ENCODE measurements at regions not wholly inside any gene's neighbourhood (a gene's known extent, or its start where the extent isn't known, plus 50 kb on each side); places are given as distances from the start of the nearest gene placed in this dataset.

DNA sequence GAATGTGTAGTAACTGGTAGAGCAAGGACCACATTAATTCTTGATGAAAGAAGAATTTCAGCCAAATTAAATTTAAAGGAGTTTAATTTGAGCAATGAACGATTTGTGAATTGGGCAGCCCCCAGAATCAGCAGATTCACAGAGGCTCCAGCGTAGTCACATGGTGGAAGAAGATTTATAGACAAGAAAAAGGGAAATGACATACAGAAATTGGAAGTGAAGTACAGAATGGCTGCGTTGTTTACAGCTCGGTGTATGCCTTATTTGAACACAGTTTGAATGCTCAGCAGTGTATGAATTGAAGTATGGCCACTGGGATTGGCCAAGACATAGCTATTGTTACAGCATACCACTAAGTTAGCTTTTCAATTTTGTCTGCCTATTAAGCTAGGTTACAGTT is 173.6 kb upstream of the ARG1 start:
- peaks cover under 1% of the 10 kb centered on the region for H3K27me3 Mint-ChIP-seq
- no peaks in the 10 kb centered on the region for H3K79me2 ChIP-seq (ENCODE audit: control insufficient read depth, insufficient read depth, low read length)
- H3K4me1 ChIP-seq (ENCODE audit: control insufficient read depth in 2 of 2, insufficient read depth in 2 of 2, low read length in 2 of 2), result no peaks in the 10 kb centered on the region
- WGBS (ENCODE audit: insufficient coverage), result 8% methylated on average over 2 of the region's 4 CpGs
- ATAC-seq (ENCODE audit: low read depth) (no peak), DNase-seq (no peak)
- no peak overlapping the region for H3K9ac ChIP-seq (ENCODE audit: low read length)
- no peak overlapping the region for H2AFZ ChIP-seq (ENCODE audit: insufficient read depth, low read depth, low read length, poor library complexity, severe bottlenecking)
- no peak overlapping the region for H3K4me2 ChIP-seq (replicated peaks; ENCODE audit: low read depth, low read length, poor library complexity, severe bottlenecking)
- peaks cover 7% of the 10 kb centered on the region for H3K4me1 Mint-ChIP-seq
- TF ChIP-seq, protein P1, sequence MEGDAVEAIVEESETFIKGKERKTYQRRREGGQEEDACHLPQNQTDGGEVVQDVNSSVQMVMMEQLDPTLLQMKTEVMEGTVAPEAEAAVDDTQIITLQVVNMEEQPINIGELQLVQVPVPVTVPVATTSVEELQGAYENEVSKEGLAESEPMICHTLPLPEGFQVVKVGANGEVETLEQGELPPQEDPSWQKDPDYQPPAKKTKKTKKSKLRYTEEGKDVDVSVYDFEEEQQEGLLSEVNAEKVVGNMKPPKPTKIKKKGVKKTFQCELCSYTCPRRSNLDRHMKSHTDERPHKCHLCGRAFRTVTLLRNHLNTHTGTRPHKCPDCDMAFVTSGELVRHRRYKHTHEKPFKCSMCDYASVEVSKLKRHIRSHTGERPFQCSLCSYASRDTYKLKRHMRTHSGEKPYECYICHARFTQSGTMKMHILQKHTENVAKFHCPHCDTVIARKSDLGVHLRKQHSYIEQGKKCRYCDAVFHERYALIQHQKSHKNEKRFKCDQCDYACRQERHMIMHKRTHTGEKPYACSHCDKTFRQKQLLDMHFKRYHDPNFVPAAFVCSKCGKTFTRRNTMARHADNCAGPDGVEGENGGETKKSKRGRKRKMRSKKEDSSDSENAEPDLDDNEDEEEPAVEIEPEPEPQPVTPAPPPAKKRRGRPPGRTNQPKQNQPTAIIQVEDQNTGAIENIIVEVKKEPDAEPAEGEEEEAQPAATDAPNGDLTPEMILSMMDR (IDR thresholded peaks at IDR 0.05), result no peak
- no peak for TF ChIP-seq EZH2 (IDR thresholded peaks at IDR 0.05; ENCODE audit: borderline replicate concordance, insufficient read depth, low read depth, low read length, poor library complexity, severe bottlenecking)
- CTCF ChIA-PET, result no interaction called here
- POLR2A ChIA-PET, result no interaction called here
- no peaks in the 10 kb centered on the region for H3K36me3 ChIP-seq (replicated peaks in 1 of 2; ENCODE audit: control extremely low read depth in 1 of 2, control insufficient read depth in 1 of 2, extremely low read depth in 1 of 2, insufficient read depth in 2 of 2, low read length in 1 of 2)
- H3K4me3 Mint-ChIP-seq, result no peak overlapping the region
- H4K20me1 ChIP-seq (ENCODE audit: control insufficient read depth, insufficient read depth, low read length, poor library complexity, severe bottlenecking), result no peaks in the 10 kb centered on the region
- no peaks in the 10 kb centered on the region for H3K9me3 Mint-ChIP-seq (ENCODE audit: insufficient read depth)
- no peaks in the 10 kb centered on the region for H3K27me3 ChIP-seq (replicated peaks in 1 of 4; ENCODE audit: control extremely low read depth in 1 of 4, control insufficient read depth in 3 of 4, insufficient read depth in 4 of 4, low read length in 3 of 4)
- no peak overlapping the region for H3K27ac ChIP-seq (ENCODE audit: low read length in 2 of 2)
- H3K9me3 ChIP-seq (ENCODE audit: control extremely low read depth in 1 of 3, control insufficient read depth in 2 of 3, insufficient read depth in 1 of 3, low read length in 2 of 3), result no peaks in the 10 kb centered on the region
- intact Hi-C loops (cut with micrococcal nuclease), result no loop called here
- H3K27ac Mint-ChIP-seq, result no peak overlapping the region
- no peak overlapping the region for H3K4me3 ChIP-seq (ENCODE audit: control extremely low read depth in 1 of 5, extremely low read depth in 1 of 5, insufficient read depth in 1 of 5, low read depth in 2 of 5, low read length in 4 of 5)

DNA sequence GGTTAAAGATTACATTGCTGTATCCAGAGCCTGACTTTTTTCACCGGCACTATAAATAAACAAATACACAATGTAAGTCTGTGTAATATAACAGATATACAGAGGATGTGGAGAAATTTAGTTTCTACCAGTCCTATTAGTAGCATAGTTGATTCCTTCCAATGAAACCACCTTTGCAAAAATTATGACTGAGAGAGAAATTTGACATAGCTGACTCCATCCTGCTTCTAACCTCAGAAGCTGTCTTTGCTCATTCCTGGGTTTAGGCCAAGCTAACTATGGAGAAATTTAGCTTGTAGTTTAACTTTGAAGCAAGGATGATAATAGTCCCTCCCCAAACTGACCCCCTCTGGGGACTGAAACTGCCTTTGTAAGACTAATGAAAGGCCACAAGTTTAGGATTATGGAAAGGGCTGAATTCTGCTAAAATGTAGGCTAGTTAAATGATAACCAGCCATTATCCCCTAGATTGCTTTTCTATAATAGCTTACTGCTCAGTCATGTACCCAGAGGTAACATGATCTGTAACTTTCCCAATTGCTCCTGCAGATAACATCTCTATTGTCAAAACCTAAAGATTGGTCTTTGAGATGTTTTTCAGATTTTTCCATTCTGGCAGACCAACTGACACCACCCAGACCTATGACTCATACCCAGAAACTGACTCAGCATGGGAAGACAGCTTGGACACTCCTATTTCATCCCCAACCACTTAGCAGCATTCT is 172.8 kb upstream of the ARG1 start:
- H3K27me3 Mint-ChIP-seq, result peaks cover 5% of the 10 kb centered on the region
- ChIA-PET POLR2A (no interaction called here), CTCF (no interaction called here)
- H3K27me3 ChIP-seq (replicated peaks in 1 of 4; ENCODE audit: control extremely low read depth in 1 of 4, control insufficient read depth in 3 of 4, insufficient read depth in 4 of 4, low read length in 3 of 4), result no peaks in the 10 kb centered on the region
- no peak overlapping the region for H3K9ac ChIP-seq (ENCODE audit: low read length)
- H3K4me2 ChIP-seq (replicated peaks; ENCODE audit: low read depth, low read length, poor library complexity, severe bottlenecking), result no peak overlapping the region
- no peak for DNase-seq
- H2AFZ ChIP-seq (ENCODE audit: insufficient read depth, low read depth, low read length, poor library complexity, severe bottlenecking), result no peak overlapping the region
- H3K4me3 ChIP-seq (ENCODE audit: control extremely low read depth in 1 of 5, extremely low read depth in 1 of 5, insufficient read depth in 1 of 5, low read depth in 2 of 5, low read length in 4 of 5), result no peak overlapping the region
- no peaks in the 10 kb centered on the region for H3K79me2 ChIP-seq (ENCODE audit: control insufficient read depth, insufficient read depth, low read length)
- no peaks in the 10 kb centered on the region for H3K9me3 ChIP-seq (ENCODE audit: control extremely low read depth in 1 of 3, control insufficient read depth in 2 of 3, insufficient read depth in 1 of 3, low read length in 2 of 3)
- no peak overlapping the region for H3K27ac ChIP-seq (ENCODE audit: low read length in 2 of 2)
- H3K9me3 Mint-ChIP-seq (ENCODE audit: insufficient read depth), result no peaks in the 10 kb centered on the region
- no peaks in the 10 kb centered on the region for H3K4me1 ChIP-seq (ENCODE audit: control insufficient read depth in 2 of 2, insufficient read depth in 2 of 2, low read length in 2 of 2)
- no peaks in the 10 kb centered on the region for H4K20me1 ChIP-seq (ENCODE audit: control insufficient read depth, insufficient read depth, low read length, poor library complexity, severe bottlenecking)
- H3K27ac Mint-ChIP-seq, result no peak overlapping the region
- no peak for TF ChIP-seq EZH2 (IDR thresholded peaks at IDR 0.05; ENCODE audit: borderline replicate concordance, insufficient read depth, low read depth, low read length, poor library complexity, severe bottlenecking)
- TF ChIP-seq, protein P1 (IDR thresholded peaks at IDR 0.05), result no peak
- ATAC-seq (ENCODE audit: low read depth), result no peak
- intact Hi-C loops (cut with micrococcal nuclease), result no loop called here
- no peak overlapping the region for H3K4me3 Mint-ChIP-seq
- H3K4me1 Mint-ChIP-seq, result peaks cover 7% of the 10 kb centered on the region
- WGBS (ENCODE audit: insufficient coverage), result no CpG with 5 or more reads among the region's 1 CpG
- H3K36me3 ChIP-seq (replicated peaks in 1 of 2; ENCODE audit: control extremely low read depth in 1 of 2, control insufficient read depth in 1 of 2, extremely low read depth in 1 of 2, insufficient read depth in 2 of 2, low read length in 1 of 2), result no peaks in the 10 kb centered on the region

Measured in B cell (primary cell).